ENCODE measurements at regions not wholly inside any gene's neighbourhood (a gene's known extent, or its start where the extent isn't known, plus 50 kb on each side); places are given as distances from the start of the nearest gene placed in this dataset.

DNA sequence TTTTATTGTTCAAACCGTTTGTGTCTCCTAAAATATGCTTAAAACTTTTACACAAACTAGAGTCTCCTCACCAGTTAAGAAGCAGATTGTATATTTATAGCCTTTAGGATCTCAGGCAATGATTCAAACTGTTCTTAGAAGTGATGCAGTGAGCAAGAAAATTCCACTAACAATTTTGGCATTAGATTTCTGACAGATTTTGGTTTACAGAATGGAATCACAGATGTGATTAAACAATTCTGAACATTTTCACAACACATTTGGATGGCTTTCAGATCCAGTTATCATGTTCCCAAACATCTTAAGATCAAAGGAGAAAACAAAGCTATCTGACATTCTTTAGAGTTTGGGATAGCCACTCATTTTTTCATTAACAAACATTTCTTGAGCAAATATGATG lies 181.7 kb upstream of the RIOK2 start:
- TF ChIP-seq POLR2A (IDR thresholded peaks at IDR 0.05; ENCODE audit: low read depth, low read length), result no peak
- no peak for TF ChIP-seq POLR2AphosphoS5 (IDR thresholded peaks at IDR 0.05; ENCODE audit: low read depth, low read length)

Measured in GM12892 (cell line).